HepG2 (cell line): ENCODE measurements at regions not wholly inside any gene's neighbourhood (a gene's known extent, or its start where the extent isn't known, plus 50 kb on each side); places are given as distances from the start of the nearest gene placed in this dataset.
A peak's percentile ranks its signal among the peaks of the same experiment; 100 is the strongest.

ENCODE experiments used
- ATAC-seq: fragments of 200-7000 bp; cut with Tn5 transposase; 3 replicates; pipeline ENCODE4 v1.9.1; 2020; ENCODE audit warnings: mild to moderate bottlenecking, moderate library complexity
- BruUV-seq: library from RNA; stranded (reverse); fragments of 400-500 nt; replicated peaks from 2 replicates; lab custom pipeline; 2021; lab: Mats Ljungman, UMichigan
- CTCF ChIA-PET: fragments of 300-600 bp; formaldehyde crosslinking; extraction: SDS; loops from one replicate; lab custom pipeline; 2021; ENCODE audit warnings: low total read pairs, inconsistent platforms, low intra/inter-chr PET ratio; lab: Yijun Ruan, JAX
- POLR2A ChIA-PET: fragments of 350-600 bp; sonication (Branson Sonifier 250); formaldehyde crosslinking; loops from one replicate; lab custom pipeline; 2020; ENCODE audit warnings: antibody characterized with exemption, inconsistent platforms; lab: Yijun Ruan, JAX
- DNase-seq: peaks from one replicate; pipeline ENCODE4 v3.0.0-alpha.2; 2015; ENCODE audit warnings: low spot score
- FAIRE-seq: peaks from 3 replicates; lab custom pipeline; 2011; peaks lifted over from hg19 to GRCh38; lab: Jason Lieb, UNC
- H2AFZ ChIP-seq: one replicate; pipeline ENCODE4 v1.6.1; 2011; ENCODE audit warnings: low read length, inconsistent platforms
- H3K27ac ChIP-seq: fragments of 300-600 bp; 3 replicates; pipeline ENCODE4 v1.8.0; 2011; ENCODE audit warnings: mixed run types, mild to moderate bottlenecking, mixed read lengths, low read length, inconsistent platforms; ENCODE audit not compliant: insufficient read depth; ENCODE audit errors: extremely low read length
- H3K27me3 ChIP-seq, 2 experiments: fragments of 200-600 bp in 1 of 2; 2 replicates in 1 of 2; 3 replicates in 1 of 2; pipeline versions ENCODE4 v1.6.0 to v1.8.0; 2011; ENCODE audit warnings: low read length in 2 of 2, mild to moderate bottlenecking in 2 of 2, moderate library complexity in 2 of 2, inconsistent platforms in 1 of 2; ENCODE audit not compliant: insufficient read depth in 2 of 2, control insufficient read depth in 1 of 2
- H3K36me3 ChIP-seq, 2 experiments: fragments of 200-600 bp in 1 of 2; replicated peaks in 1 of 2; 2 replicates in 1 of 2; 3 replicates in 1 of 2; pipeline versions ENCODE4 v1.5.1 to v1.8.0; 2011; ENCODE audit warnings: low read length in 2 of 2, inconsistent platforms in 1 of 2; ENCODE audit not compliant: insufficient read depth in 2 of 2, control insufficient read depth in 1 of 2
- H3K4me1 ChIP-seq: 2 replicates; pipeline ENCODE4 v1.5.1; 2012; ENCODE audit warnings: low read length, inconsistent platforms; ENCODE audit not compliant: insufficient read depth
- H3K4me2 ChIP-seq: 2 replicates; pipeline ENCODE4 v1.6.0; 2011; ENCODE audit warnings: low read depth, low read length, inconsistent platforms
- H3K4me3 ChIP-seq, 3 experiments: fragments of 200-600 bp in 1 of 3; sonication (generic), shearing (Covaris generic) in 1 of 3; replicated peaks in 1 of 3; 2 replicates each; pipeline ENCODE4 v1.5.1; 2011 to 2016; ENCODE audit warnings: low read length in 3 of 3, inconsistent platforms in 2 of 3, low read depth in 2 of 3, mild to moderate bottlenecking in 2 of 3, control low read depth in 1 of 3, mixed read lengths in 1 of 3; ENCODE audit not compliant: insufficient read depth in 1 of 3
- H3K79me2 ChIP-seq: one replicate; pipeline ENCODE4 v1.6.1; 2011; ENCODE audit warnings: low read length, inconsistent platforms; ENCODE audit not compliant: insufficient read depth
- H3K9ac ChIP-seq: 2 replicates; pipeline ENCODE4 v1.6.0; 2011; ENCODE audit warnings: mild to moderate bottlenecking, low read depth, low read length, inconsistent platforms; ENCODE audit not compliant: insufficient read depth
- H3K9me3 ChIP-seq: 2 replicates; pipeline ENCODE4 v1.5.1; 2012; ENCODE audit warnings: mild to moderate bottlenecking, low read length
- H4K20me1 ChIP-seq: 2 replicates; pipeline ENCODE4 v1.6.0; 2011; ENCODE audit warnings: inconsistent platforms, mild to moderate bottlenecking, low read length, moderate library complexity; ENCODE audit not compliant: insufficient read depth
- JUNB ChIP-seq: sonication (generic); formaldehyde crosslinking; IDR thresholded peaks from 2 replicates; pipeline ENCODE4 v1.8.0; 2022; ENCODE audit warnings: missing genetic modification reagents, mild to moderate bottlenecking, borderline replicate concordance
- NKX3-1 ChIP-seq: sonication (generic); formaldehyde crosslinking; IDR thresholded peaks from 2 replicates; pipeline ENCODE4 v1.5.0; 2020; ENCODE audit warnings: missing genetic modification reagents
- ZNF337 ChIP-seq: sonication (generic); formaldehyde crosslinking; IDR thresholded peaks from 2 replicates; pipeline ENCODE4 v1.5.1; 2020; ENCODE audit warnings: missing genetic modification reagents, low read depth, mild to moderate bottlenecking, borderline replicate concordance
- ZNF432 ChIP-seq: sonication (generic); formaldehyde crosslinking; IDR thresholded peaks from 2 replicates; pipeline ENCODE4 v1.5.0; 2020; ENCODE audit warnings: missing genetic modification reagents, mild to moderate bottlenecking, borderline replicate concordance
- ZSCAN12 ChIP-seq: sonication (generic); formaldehyde crosslinking; IDR thresholded peaks from 2 replicates; pipeline ENCODE4 v1.9.0; 2021; ENCODE audit warnings: mild to moderate bottlenecking, missing genetic modification reagents
- WGBS: methylation state at CpG from one replicate; pipeline ENCODE4 v1.1.6; 2017; ENCODE audit warnings: low lambda C conversion rate; 5-methylcytosine and 5-hydroxymethylcytosine counted together
- in situ Hi-C: cut with HindIII; loops from 2 replicates; pipeline ENCODE4 v1.10.0; 2017; ENCODE audit warnings: low pct_unique_long_range_greater_than_20kb; ENCODE audit not compliant: extremely low pct_ligation_motif_present
- intact Hi-C: fragments of 100-400 bp; cut with micrococcal nuclease; formaldehyde crosslinking; loops from one replicate; pipeline ENCODE4 v1.10.0; 2022; ENCODE audit not compliant: unreplicated experiment

DNA sequence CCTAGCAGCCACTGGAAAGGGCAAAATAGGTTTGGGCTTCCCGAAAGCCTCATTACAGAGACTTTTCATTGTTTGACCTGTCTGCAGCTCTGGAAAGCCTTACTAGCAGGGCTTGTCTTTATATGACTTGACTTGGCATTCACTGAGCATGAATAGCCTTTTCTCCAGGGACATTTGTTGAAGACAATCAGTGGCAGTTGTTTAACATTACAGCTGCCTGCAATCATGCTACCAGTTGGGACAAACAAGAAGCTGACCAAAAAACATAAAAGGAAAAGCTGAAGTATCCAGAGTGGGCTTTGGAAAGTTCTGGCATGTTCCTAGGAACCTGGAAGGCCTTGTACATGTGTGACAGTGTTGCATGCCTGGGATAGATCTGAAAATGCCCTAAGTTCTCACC is 121.4 kb downstream of the KCNF1 start:
- DNase-seq (no peak), FAIRE-seq (no peak), ATAC-seq (no peak)
- H3K4me3 ChIP-seq = no peak overlapping the region
- H3K4me1 ChIP-seq = no peaks in the 10 kb centered on the region
- H3K9me3 ChIP-seq = peaks cover 3% of the 10 kb centered on the region; the same call in 1 of the 2 replicates
- H3K4me2 ChIP-seq = no peak overlapping the region
- H3K9ac ChIP-seq = no peak overlapping the region
- H3K27ac ChIP-seq = no peak overlapping the region
- 12% methylated on average over 1 of the region's 1 CpG for WGBS
- BruUV-seq = no TSS peak
- H2AFZ ChIP-seq = no peak overlapping the region
- intact Hi-C loops = no loop called here
- CTCF ChIA-PET = no interaction called here
- no peaks in the 10 kb centered on the region for H3K36me3 ChIP-seq
- in situ Hi-C loops = no loop called here
- H3K27me3 ChIP-seq = no peaks in the 10 kb centered on the region
- TF ChIP-seq NKX3-1 (CRISPR knock-in tag) (no peak), ZSCAN12 (CRISPR knock-in tag) (no peak), ZNF432 (CRISPR knock-in tag) (peak; percentile 95; the same call in 1 of the 2 replicates)
- H4K20me1 ChIP-seq = peaks cover 2% of the 10 kb centered on the region; the same call in 1 of the 2 replicates
- POLR2A ChIA-PET = no interaction called here
- no peaks in the 10 kb centered on the region for H3K79me2 ChIP-seq

DNA sequence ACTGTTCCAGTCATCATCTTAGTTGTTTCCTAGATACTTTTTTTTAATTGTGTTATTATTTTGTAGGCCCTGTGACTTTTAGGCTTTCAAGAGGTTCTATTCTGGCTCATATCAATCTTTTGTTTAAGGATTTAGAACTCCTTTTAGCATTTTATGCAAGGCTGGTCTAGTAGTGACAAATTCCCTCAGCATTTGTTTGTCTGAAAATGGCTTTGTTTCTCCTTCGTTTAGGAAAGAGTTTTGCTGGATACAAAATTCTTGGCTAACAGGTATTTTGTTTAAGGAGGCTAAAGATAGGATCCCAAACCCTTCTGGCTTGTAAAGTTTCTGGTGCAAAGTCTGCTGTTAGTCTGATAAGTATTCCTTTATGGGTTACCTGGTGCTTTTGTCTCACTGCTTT is 116.6 kb upstream of the SLC66A3 start:
- DNase-seq = no peak
- peaks cover 17% of the 10 kb centered on the region for H3K9me3 ChIP-seq
- WGBS = 2% methylated on average over 1 of the region's 1 CpG
- H2AFZ ChIP-seq = no peak overlapping the region
- in situ Hi-C loops = no loop called here
- CTCF ChIA-PET = no interaction called here
- H3K9ac ChIP-seq = no peak overlapping the region
- H4K20me1 ChIP-seq = no peaks in the 10 kb centered on the region
- H3K27me3 ChIP-seq = 0 out of 5 replicates have a peak, but pooled peaks cover 0 to 7% of the 10 kb centered on the region in 2 experiments
- H3K4me1 ChIP-seq = no peaks in the 10 kb centered on the region
- no peak for ATAC-seq
- POLR2A ChIA-PET = no interaction called here
- no peaks in the 10 kb centered on the region for H3K79me2 ChIP-seq
- intact Hi-C loops = no loop called here
- H3K27ac ChIP-seq = no peak overlapping the region
- H3K4me2 ChIP-seq = no peak overlapping the region
- H3K4me3 ChIP-seq = no peak overlapping the region
- TF ChIP-seq ZNF337 (CRISPR knock-in tag) (peak; percentile 93; the same call in 1 of the 2 replicates), JUNB (no peak)
- H3K36me3 ChIP-seq = no peaks in the 10 kb centered on the region
- no peak for FAIRE-seq
- no TSS peak for BruUV-seq
